ENCODE measurements at regions not wholly inside any gene's neighbourhood (a gene's known extent, or its start where the extent isn't known, plus 50 kb on each side); places are given as distances from the start of the nearest gene placed in this dataset.

GRCh38 chr6:80477591-80477990 is 371.1 kb downstream of the BCKDHB start:
- TF ChIP-seq CTCF (conservative IDR thresholded peaks at IDR 0.05 in 1 of 2, IDR thresholded peaks at IDR 0.05 in 1 of 2; ENCODE audit: extremely low read depth in 1 of 2, insufficient read depth in 1 of 2, low read depth in 1 of 2, low read length in 2 of 2) (no peak), EZH2 (IDR thresholded peaks at IDR 0.05; ENCODE audit: borderline replicate concordance, low read length) (no peak)
